ENCODE measurements at regions not wholly inside any gene's neighbourhood (a gene's known extent, or its start where the extent isn't known, plus 50 kb on each side); places are given as distances from the start of the nearest gene placed in this dataset.

GRCh38 chr4:12926189-12927066, 557.7 kb downstream of the RAB28 start:
- Mint-ChIP-seq H3K4me1 (peaks cover 20% of the 10 kb centered on the region), H3K27me3 (ENCODE audit: insufficient read depth, low read depth, poor library complexity) (no peaks in the 10 kb centered on the region)

More at GRCh38 chr4:12926189-12927066, 557.7 kb downstream of the RAB28 start:
- TF ChIP-seq, protein P1, sequence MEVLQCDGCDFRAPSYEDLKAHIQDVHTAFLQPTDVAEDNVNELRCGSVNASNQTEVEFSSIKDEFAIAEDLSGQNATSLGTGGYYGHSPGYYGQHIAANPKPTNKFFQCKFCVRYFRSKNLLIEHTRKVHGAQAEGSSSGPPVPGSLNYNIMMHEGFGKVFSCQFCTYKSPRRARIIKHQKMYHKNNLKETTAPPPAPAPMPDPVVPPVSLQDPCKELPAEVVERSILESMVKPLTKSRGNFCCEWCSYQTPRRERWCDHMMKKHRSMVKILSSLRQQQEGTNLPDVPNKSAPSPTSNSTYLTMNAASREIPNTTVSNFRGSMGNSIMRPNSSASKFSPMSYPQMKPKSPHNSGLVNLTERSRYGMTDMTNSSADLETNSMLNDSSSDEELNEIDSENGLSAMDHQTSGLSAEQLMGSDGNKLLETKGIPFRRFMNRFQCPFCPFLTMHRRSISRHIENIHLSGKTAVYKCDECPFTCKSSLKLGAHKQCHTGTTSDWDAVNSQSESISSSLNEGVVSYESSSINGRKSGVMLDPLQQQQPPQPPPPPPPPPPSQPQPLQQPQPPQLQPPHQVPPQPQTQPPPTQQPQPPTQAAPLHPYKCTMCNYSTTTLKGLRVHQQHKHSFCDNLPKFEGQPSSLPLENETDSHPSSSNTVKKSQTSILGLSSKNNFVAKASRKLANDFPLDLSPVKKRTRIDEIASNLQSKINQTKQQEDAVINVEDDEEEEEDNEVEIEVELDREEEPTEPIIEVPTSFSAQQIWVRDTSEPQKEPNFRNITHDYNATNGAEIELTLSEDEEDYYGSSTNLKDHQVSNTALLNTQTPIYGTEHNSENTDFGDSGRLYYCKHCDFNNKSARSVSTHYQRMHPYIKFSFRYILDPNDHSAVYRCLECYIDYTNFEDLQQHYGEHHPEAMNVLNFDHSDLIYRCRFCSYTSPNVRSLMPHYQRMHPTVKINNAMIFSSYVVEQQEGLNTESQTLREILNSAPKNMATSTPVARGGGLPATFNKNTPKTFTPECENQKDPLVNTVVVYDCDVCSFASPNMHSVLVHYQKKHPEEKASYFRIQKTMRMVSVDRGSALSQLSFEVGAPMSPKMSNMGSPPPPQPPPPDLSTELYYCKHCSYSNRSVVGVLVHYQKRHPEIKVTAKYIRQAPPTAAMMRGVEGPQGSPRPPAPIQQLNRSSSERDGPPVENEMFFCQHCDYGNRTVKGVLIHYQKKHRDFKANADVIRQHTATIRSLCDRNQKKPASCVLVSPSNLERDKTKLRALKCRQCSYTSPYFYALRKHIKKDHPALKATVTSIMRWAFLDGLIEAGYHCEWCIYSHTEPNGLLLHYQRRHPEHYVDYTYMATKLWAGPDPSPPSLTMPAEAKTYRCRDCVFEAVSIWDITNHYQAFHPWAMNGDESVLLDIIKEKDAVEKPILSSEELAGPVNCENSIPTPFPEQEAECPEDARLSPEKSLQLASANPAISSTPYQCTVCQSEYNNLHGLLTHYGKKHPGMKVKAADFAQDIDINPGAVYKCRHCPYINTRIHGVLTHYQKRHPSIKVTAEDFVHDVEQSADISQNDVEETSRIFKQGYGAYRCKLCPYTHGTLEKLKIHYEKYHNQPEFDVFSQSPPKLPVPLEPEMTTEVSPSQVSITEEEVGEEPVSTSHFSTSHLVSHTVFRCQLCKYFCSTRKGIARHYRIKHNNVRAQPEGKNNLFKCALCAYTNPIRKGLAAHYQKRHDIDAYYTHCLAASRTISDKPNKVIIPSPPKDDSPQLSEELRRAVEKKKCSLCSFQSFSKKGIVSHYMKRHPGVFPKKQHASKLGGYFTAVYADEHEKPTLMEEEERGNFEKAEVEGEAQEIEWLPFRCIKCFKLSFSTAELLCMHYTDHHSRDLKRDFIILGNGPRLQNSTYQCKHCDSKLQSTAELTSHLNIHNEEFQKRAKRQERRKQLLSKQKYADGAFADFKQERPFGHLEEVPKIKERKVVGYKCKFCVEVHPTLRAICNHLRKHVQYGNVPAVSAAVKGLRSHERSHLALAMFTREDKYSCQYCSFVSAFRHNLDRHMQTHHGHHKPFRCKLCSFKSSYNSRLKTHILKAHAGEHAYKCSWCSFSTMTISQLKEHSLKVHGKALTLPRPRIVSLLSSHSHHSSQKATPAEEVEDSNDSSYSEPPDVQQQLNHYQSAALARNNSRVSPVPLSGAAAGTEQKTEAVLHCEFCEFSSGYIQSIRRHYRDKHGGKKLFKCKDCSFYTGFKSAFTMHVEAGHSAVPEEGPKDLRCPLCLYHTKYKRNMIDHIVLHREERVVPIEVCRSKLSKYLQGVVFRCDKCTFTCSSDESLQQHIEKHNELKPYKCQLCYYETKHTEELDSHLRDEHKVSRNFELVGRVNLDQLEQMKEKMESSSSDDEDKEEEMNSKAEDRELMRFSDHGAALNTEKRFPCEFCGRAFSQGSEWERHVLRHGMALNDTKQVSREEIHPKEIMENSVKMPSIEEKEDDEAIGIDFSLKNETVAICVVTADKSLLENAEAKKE (CRISPR knock-in tag; IDR thresholded peaks at IDR 0.05), result no peak
- TF ChIP-seq POLR2AphosphoS5 (IDR thresholded peaks at IDR 0.05; ENCODE audit: low read depth) (no peak), ZNF114 (CRISPR knock-in tag; IDR thresholded peaks at IDR 0.05) (no peak), JUNB (IDR thresholded peaks at IDR 0.05; ENCODE audit: unreplicated experiment) (no peak)
- no peak for DNase-seq (ENCODE audit: low spot score)
- Histone ChIP-seq H3K4me1 (ENCODE audit: insufficient read depth) (peaks cover 10% of the 10 kb centered on the region), H3K4me2 (no peak overlapping the region), H3K27me3 (ENCODE audit: insufficient read depth) (no peaks in the 10 kb centered on the region), H3K9me2 (ENCODE audit: insufficient read depth) (peaks cover 11% of the 10 kb centered on the region), H2AFZ (no peak overlapping the region), H4K20me1 (replicated peaks; ENCODE audit: insufficient read depth) (no peaks in the 10 kb centered on the region), H3K79me2 (replicated peaks; ENCODE audit: insufficient read depth) (no peaks in the 10 kb centered on the region), H3K4me3 (no peak overlapping the region), H3K27ac (ENCODE audit: low read depth) (no peak overlapping the region), H3K36me3 (ENCODE audit: insufficient read depth) (no peaks in the 10 kb centered on the region), H3F3A (replicated peaks; ENCODE audit: low read depth) (no peaks in the 10 kb centered on the region)
- no peak overlapping the region for H3K4me3 Mint-ChIP-seq
- H3K9me3 Mint-ChIP-seq, result no peaks in the 10 kb centered on the region; the same call in 2 of the 3 replicates
- H3K27ac Mint-ChIP-seq, result no peak overlapping the region
- no peak for ATAC-seq
- no peaks in the 10 kb centered on the region for H3K36me3 Mint-ChIP-seq (ENCODE audit: low read depth)
